Tibial nerve (tissue), 4 donors: ENCODE measurements at regions not wholly inside any gene's neighbourhood (a gene's known extent, or its start where the extent isn't known, plus 50 kb on each side); places are given as distances from the start of the nearest gene placed in this dataset.

Experiments
- EP300 ChIP-seq, 2 donors: sonication (generic); formaldehyde crosslinking; IDR thresholded peaks; one replicate each; pipeline ENCODE4 v1.6.1; 2017; ENCODE audit warnings: antibody characterized with exemption in 2 of 2, mild to moderate bottlenecking in 1 of 2
- POLR2A ChIP-seq, 2 donors: fragments of 450-650 bp; IDR thresholded peaks; one replicate each; pipeline ENCODE4 v1.6.1; 2017; ENCODE audit warnings: antibody characterized with exemption in 2 of 2, mild to moderate bottlenecking in 2 of 2, moderate library complexity in 2 of 2
- TF ChIP-seq, protein P1 (sequence below), 5 experiments: fragments of 200-600 bp in 3 of 5; fragments of 450-650 bp in 2 of 5; sonication (generic) in 3 of 5; IDR thresholded peaks; one replicate each; pipeline ENCODE4 v1.5.1; 2016 to 2019; ENCODE audit warnings: antibody characterized with exemption in 5 of 5, mild to moderate bottlenecking in 3 of 5, moderate library complexity in 2 of 5

DNA sequence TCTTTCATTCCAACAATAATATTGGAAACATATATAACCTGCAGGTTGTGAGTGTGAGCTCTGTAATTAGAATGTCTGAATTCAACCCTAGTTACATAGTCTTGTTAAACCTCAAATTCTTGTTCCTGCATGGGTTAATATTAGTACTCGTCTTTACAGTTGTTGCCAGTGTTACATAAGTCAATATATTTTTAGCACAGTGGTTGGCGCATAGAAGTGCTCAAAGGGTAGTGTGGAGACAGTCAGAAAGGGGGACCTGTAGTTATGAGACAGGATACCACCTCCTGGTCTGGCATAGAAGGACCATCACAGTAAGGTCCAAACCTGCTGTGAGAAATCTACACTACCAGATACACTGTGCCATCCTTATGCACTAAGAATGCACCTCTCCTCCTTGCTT is 1045.9 kb upstream of the SLIT2 start:
- TF ChIP-seq POLR2A (IDR thresholded peaks at IDR 0.05), result no peak
- TF ChIP-seq, protein P1, sequence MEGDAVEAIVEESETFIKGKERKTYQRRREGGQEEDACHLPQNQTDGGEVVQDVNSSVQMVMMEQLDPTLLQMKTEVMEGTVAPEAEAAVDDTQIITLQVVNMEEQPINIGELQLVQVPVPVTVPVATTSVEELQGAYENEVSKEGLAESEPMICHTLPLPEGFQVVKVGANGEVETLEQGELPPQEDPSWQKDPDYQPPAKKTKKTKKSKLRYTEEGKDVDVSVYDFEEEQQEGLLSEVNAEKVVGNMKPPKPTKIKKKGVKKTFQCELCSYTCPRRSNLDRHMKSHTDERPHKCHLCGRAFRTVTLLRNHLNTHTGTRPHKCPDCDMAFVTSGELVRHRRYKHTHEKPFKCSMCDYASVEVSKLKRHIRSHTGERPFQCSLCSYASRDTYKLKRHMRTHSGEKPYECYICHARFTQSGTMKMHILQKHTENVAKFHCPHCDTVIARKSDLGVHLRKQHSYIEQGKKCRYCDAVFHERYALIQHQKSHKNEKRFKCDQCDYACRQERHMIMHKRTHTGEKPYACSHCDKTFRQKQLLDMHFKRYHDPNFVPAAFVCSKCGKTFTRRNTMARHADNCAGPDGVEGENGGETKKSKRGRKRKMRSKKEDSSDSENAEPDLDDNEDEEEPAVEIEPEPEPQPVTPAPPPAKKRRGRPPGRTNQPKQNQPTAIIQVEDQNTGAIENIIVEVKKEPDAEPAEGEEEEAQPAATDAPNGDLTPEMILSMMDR (IDR thresholded peaks at IDR 0.05), result no peak
- TF ChIP-seq EP300 (IDR thresholded peaks at IDR 0.05), result no peak
